ENCODE measurements at regions not wholly inside any gene's neighbourhood (a gene's known extent, or its start where the extent isn't known, plus 50 kb on each side); places are given as distances from the start of the nearest gene placed in this dataset.

GRCh38 chr4:56235011-56235410 is 152.3 kb downstream of the AASDH start:
- no peak overlapping the region for H3K27ac Mint-ChIP-seq
- H3K4me3 Mint-ChIP-seq, result no peak overlapping the region
- peaks cover 0 to 4% of the 10 kb centered on the region in 2 donors for H3K9me3 Mint-ChIP-seq
- no peaks in the 10 kb centered on the region for H3K36me3 Mint-ChIP-seq (ENCODE audit: insufficient read depth in 2 of 2)
- DNase-seq (no peak), ATAC-seq (replicated peaks in 1 of 2) (no peak)
- H3K27me3 Mint-ChIP-seq (ENCODE audit: low read depth), result peaks cover 23% of the 10 kb centered on the region
- no peaks in the 10 kb centered on the region for H3K4me1 Mint-ChIP-seq (ENCODE audit: low read depth)

GRCh38 chr4:56234098-56234497 is 153.2 kb downstream of the AASDH start:
- Mint-ChIP-seq H3K9me3 (peaks cover 0 to 4% of the 10 kb centered on the region in 2 donors), H3K36me3 (ENCODE audit: insufficient read depth in 2 of 2) (no peaks in the 10 kb centered on the region), H3K27me3 (ENCODE audit: low read depth) (peaks cover 23% of the 10 kb centered on the region), H3K27ac (no peak overlapping the region), H3K4me1 (ENCODE audit: low read depth) (no peaks in the 10 kb centered on the region), H3K4me3 (no peak overlapping the region)
- DNase-seq, result no peak
- no peak for ATAC-seq (replicated peaks in 1 of 2)

GRCh38 chr4:56231410-56231809 is 155.9 kb downstream of the AASDH start:
- Mint-ChIP-seq H3K9me3 (peaks cover 3 to 4% of the 10 kb centered on the region in 2 donors), H3K27me3 (ENCODE audit: low read depth) (peaks cover 20% of the 10 kb centered on the region), H3K27ac (no peak overlapping the region), H3K4me1 (ENCODE audit: low read depth) (no peaks in the 10 kb centered on the region), H3K36me3 (ENCODE audit: insufficient read depth in 2 of 2) (no peaks in the 10 kb centered on the region), H3K4me3 (no peak overlapping the region)
- DNase-seq, result no peak
- ATAC-seq (replicated peaks in 1 of 2), result no peak

- peaks cover 9% of the 10 kb centered on the region for H3K27me3 Mint-ChIP-seq (ENCODE audit: low read depth)
- ATAC-seq (replicated peaks in 1 of 2) (no peak), DNase-seq (no peak)
- peaks cover 3 to 4% of the 10 kb centered on the region in 2 donors for H3K9me3 Mint-ChIP-seq
- no peak overlapping the region for H3K4me3 Mint-ChIP-seq
- no peak overlapping the region for H3K27ac Mint-ChIP-seq
- H3K4me1 Mint-ChIP-seq (ENCODE audit: low read depth), result no peaks in the 10 kb centered on the region
- H3K36me3 Mint-ChIP-seq (ENCODE audit: insufficient read depth in 2 of 2), result no peaks in the 10 kb centered on the region
These were observed 157.3 kb downstream of the AASDH start for GRCh38 chr4:56229947-56230346.

- H3K27ac Mint-ChIP-seq, result no peak overlapping the region
- no peaks in the 10 kb centered on the region for H3K36me3 Mint-ChIP-seq (ENCODE audit: insufficient read depth in 2 of 2)
- DNase-seq (no peak), ATAC-seq (replicated peaks in 1 of 2) (no peak)
- H3K9me3 Mint-ChIP-seq, result peaks cover 3 to 4% of the 10 kb centered on the region in 2 donors
- no peak overlapping the region for H3K4me3 Mint-ChIP-seq
- H3K27me3 Mint-ChIP-seq (ENCODE audit: low read depth), result no peaks in the 10 kb centered on the region
- no peaks in the 10 kb centered on the region for H3K4me1 Mint-ChIP-seq (ENCODE audit: low read depth)
These were observed 159.9 kb downstream of the AASDH start for GRCh38 chr4:56227301-56227835.

- no peak overlapping the region for H3K27ac Mint-ChIP-seq
- no peak for ATAC-seq (replicated peaks in 1 of 2)
- no peaks in the 10 kb centered on the region for H3K36me3 Mint-ChIP-seq (ENCODE audit: insufficient read depth in 2 of 2)
- no peak for DNase-seq
- H3K4me1 Mint-ChIP-seq (ENCODE audit: low read depth), result no peaks in the 10 kb centered on the region
- peaks cover 0 to 3% of the 10 kb centered on the region in 2 donors for H3K9me3 Mint-ChIP-seq
- no peak overlapping the region for H3K4me3 Mint-ChIP-seq
- H3K27me3 Mint-ChIP-seq (ENCODE audit: low read depth), result no peaks in the 10 kb centered on the region
These were observed 160.7 kb downstream of the AASDH start for GRCh38 chr4:56226579-56226978.

- H3K27me3 Mint-ChIP-seq (ENCODE audit: low read depth), result peaks cover 7% of the 10 kb centered on the region
- no peaks in the 10 kb centered on the region for H3K36me3 Mint-ChIP-seq (ENCODE audit: insufficient read depth in 2 of 2)
- H3K4me1 Mint-ChIP-seq (ENCODE audit: low read depth), result no peaks in the 10 kb centered on the region
- DNase-seq (no peak), ATAC-seq (replicated peaks in 1 of 2) (no peak)
- peaks cover 0 to 3% of the 10 kb centered on the region in 2 donors for H3K9me3 Mint-ChIP-seq
- H3K4me3 Mint-ChIP-seq, result no peak overlapping the region
- H3K27ac Mint-ChIP-seq, result no peak overlapping the region
These were observed 162.7 kb downstream of the AASDH start for GRCh38 chr4:56224641-56225040.

- Mint-ChIP-seq H3K36me3 (ENCODE audit: insufficient read depth in 2 of 2) (no peaks in the 10 kb centered on the region), H3K4me1 (ENCODE audit: low read depth) (no peaks in the 10 kb centered on the region), H3K9me3 (no peaks in the 10 kb centered on the region), H3K27ac (no peak overlapping the region), H3K27me3 (ENCODE audit: low read depth) (peaks cover 22% of the 10 kb centered on the region), H3K4me3 (no peak overlapping the region)
- ATAC-seq (replicated peaks in 1 of 2) (no peak), DNase-seq (no peak)
These were observed 164.8 kb downstream of the AASDH start for GRCh38 chr4:56222514-56222913.

- Mint-ChIP-seq H3K4me1 (ENCODE audit: low read depth) (no peaks in the 10 kb centered on the region), H3K36me3 (ENCODE audit: insufficient read depth in 2 of 2) (no peaks in the 10 kb centered on the region), H3K27me3 (ENCODE audit: low read depth) (peaks cover 22% of the 10 kb centered on the region), H3K9me3 (no peaks in the 10 kb centered on the region), H3K27ac (no peak overlapping the region), H3K4me3 (no peak overlapping the region)
- DNase-seq (no peak), ATAC-seq (replicated peaks in 1 of 2) (no peak)
These were observed 167.0 kb downstream of the AASDH start for GRCh38 chr4:56220261-56220660.

- Mint-ChIP-seq H3K9me3 (no peaks in the 10 kb centered on the region), H3K4me3 (no peak overlapping the region), H3K27me3 (ENCODE audit: low read depth) (peaks cover 22% of the 10 kb centered on the region), H3K36me3 (ENCODE audit: insufficient read depth in 2 of 2) (no peaks in the 10 kb centered on the region), H3K4me1 (ENCODE audit: low read depth) (no peaks in the 10 kb centered on the region), H3K27ac (no peak overlapping the region)
- ATAC-seq (replicated peaks in 1 of 2) (no peak), DNase-seq (no peak)
These were observed 167.8 kb downstream of the AASDH start for GRCh38 chr4:56219447-56219846.

GRCh38 chr4:56218230-56218895 is 168.9 kb downstream of the AASDH start:
- Mint-ChIP-seq H3K4me3 (no peak overlapping the region), H3K9me3 (no peaks in the 10 kb centered on the region), H3K27ac (no peak overlapping the region), H3K36me3 (ENCODE audit: insufficient read depth in 2 of 2) (no peaks in the 10 kb centered on the region), H3K4me1 (ENCODE audit: low read depth) (no peaks in the 10 kb centered on the region), H3K27me3 (ENCODE audit: low read depth) (peaks cover 22% of the 10 kb centered on the region)
- no peak for ATAC-seq (replicated peaks in 1 of 2)
- no peak for DNase-seq

GRCh38 chr4:56217343-56217890 is 169.9 kb downstream of the AASDH start:
- Mint-ChIP-seq H3K9me3 (no peaks in the 10 kb centered on the region), H3K27ac (no peak overlapping the region), H3K4me3 (no peak overlapping the region), H3K27me3 (ENCODE audit: low read depth) (peaks cover 22% of the 10 kb centered on the region), H3K4me1 (ENCODE audit: low read depth) (no peaks in the 10 kb centered on the region), H3K36me3 (ENCODE audit: insufficient read depth in 2 of 2) (no peaks in the 10 kb centered on the region)
- ATAC-seq (replicated peaks in 1 of 2), result no peak
- DNase-seq, result no peak

GRCh38 chr4:56215901-56216300 is 171.4 kb downstream of the AASDH start:
- Mint-ChIP-seq H3K9me3 (peaks cover 0 to 6% of the 10 kb centered on the region in 2 donors), H3K4me3 (no peak overlapping the region)
- ATAC-seq (replicated peaks in 1 of 2), result no peak

More at GRCh38 chr4:56215901-56216300, 171.4 kb downstream of the AASDH start:
- H3K27me3 Mint-ChIP-seq (ENCODE audit: low read depth), result peaks cover 18% of the 10 kb centered on the region
- DNase-seq, result no peak
- peaks cover 0 to 4% of the 10 kb centered on the region in 2 donors for H3K36me3 Mint-ChIP-seq (ENCODE audit: insufficient read depth in 2 of 2)
- H3K4me1 Mint-ChIP-seq (ENCODE audit: low read depth), result no peaks in the 10 kb centered on the region
- H3K27ac Mint-ChIP-seq, result no peak overlapping the region

All from activated T-cell treated with anti-CD3 and anti-CD28 coated beads, Interleukin-2, amount 50 U/mL, for 72 hours (primary cell).